ENCODE measurements at regions not wholly inside any gene's neighbourhood (a gene's known extent, or its start where the extent isn't known, plus 50 kb on each side); places are given as distances from the start of the nearest gene placed in this dataset.

DNA sequence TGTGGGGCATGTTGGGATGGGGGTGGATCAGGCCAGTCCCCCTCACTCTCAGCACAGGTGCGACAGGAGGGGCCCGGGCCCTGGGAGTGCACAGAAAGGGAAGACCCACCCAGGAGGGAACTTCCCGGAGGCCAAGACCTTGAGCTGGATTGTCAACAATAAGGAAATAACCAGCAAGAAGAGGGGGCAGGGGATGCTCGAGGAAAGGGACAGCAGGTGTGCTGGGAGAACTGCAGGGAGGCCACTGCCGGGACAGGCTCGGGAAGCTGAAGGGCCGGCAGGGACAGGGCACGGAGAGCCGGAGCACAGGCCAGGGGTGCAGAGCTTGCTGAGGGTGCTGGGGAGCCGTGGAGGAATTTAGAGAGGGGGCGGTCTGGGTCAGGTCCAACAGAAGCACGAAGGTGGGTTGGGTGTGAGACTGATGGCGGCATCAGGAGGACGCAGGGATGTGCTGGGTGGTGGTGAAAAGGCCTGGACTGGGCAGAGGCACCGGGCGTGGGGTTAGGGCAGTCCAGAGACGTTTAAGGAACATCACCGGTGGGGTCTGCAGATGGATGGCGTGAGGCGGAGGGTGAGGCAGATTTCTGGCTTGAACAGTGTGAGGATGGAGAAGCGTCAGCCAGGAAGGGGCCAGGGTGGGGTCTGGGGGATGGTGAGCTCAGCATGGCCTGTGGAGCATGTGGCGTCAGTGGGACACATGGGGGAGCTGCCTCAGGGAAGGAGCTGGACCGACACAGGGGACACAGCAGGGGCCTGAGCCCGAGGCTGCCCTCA is 54.8 kb downstream of the ADRA2C start:
- Histone ChIP-seq H3K36me3 (replicated peaks; ENCODE audit: insufficient read depth, low read length) (no peaks in the 10 kb centered on the region), H3K4me2 (ENCODE audit: low read depth, low read length) (no peak overlapping the region), H2AFZ (ENCODE audit: low read length) (no peak overlapping the region), H3K27ac (ENCODE audit: low read length) (no peak overlapping the region), H3K9ac (ENCODE audit: low read length) (no peak overlapping the region), H4K20me1 (ENCODE audit: insufficient read depth, low read length) (no peaks in the 10 kb centered on the region), H3K79me2 (ENCODE audit: low read length) (no peaks in the 10 kb centered on the region), H3K4me3 (ENCODE audit: low read length) (no peak overlapping the region), H3K9me3 (replicated peaks; ENCODE audit: insufficient read depth, low read length) (no peaks in the 10 kb centered on the region), H3F3A (ENCODE audit: insufficient read depth, low read length) (no peaks in the 10 kb centered on the region), H3K27me3 (replicated peaks; ENCODE audit: insufficient read depth, low read length) (peaks cover 84% of the 10 kb centered on the region), H3K4me1 (ENCODE audit: low read length) (no peaks in the 10 kb centered on the region), H3K9me2 (replicated peaks; ENCODE audit: insufficient read depth, low read length) (no peaks in the 10 kb centered on the region)
- TF ChIP-seq, protein P1, sequence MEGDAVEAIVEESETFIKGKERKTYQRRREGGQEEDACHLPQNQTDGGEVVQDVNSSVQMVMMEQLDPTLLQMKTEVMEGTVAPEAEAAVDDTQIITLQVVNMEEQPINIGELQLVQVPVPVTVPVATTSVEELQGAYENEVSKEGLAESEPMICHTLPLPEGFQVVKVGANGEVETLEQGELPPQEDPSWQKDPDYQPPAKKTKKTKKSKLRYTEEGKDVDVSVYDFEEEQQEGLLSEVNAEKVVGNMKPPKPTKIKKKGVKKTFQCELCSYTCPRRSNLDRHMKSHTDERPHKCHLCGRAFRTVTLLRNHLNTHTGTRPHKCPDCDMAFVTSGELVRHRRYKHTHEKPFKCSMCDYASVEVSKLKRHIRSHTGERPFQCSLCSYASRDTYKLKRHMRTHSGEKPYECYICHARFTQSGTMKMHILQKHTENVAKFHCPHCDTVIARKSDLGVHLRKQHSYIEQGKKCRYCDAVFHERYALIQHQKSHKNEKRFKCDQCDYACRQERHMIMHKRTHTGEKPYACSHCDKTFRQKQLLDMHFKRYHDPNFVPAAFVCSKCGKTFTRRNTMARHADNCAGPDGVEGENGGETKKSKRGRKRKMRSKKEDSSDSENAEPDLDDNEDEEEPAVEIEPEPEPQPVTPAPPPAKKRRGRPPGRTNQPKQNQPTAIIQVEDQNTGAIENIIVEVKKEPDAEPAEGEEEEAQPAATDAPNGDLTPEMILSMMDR (IDR thresholded peaks at IDR 0.05; ENCODE audit: low read length), result no peak
- TF ChIP-seq EZH2 (optimal IDR thresholded peaks at IDR 0.05; ENCODE audit: low read depth, low read length), result no peak
- TF ChIP-seq EZH2phosphoT487 (IDR thresholded peaks at IDR 0.05; ENCODE audit: low read length), result no peak
- no peak for DNase-seq

DNA sequence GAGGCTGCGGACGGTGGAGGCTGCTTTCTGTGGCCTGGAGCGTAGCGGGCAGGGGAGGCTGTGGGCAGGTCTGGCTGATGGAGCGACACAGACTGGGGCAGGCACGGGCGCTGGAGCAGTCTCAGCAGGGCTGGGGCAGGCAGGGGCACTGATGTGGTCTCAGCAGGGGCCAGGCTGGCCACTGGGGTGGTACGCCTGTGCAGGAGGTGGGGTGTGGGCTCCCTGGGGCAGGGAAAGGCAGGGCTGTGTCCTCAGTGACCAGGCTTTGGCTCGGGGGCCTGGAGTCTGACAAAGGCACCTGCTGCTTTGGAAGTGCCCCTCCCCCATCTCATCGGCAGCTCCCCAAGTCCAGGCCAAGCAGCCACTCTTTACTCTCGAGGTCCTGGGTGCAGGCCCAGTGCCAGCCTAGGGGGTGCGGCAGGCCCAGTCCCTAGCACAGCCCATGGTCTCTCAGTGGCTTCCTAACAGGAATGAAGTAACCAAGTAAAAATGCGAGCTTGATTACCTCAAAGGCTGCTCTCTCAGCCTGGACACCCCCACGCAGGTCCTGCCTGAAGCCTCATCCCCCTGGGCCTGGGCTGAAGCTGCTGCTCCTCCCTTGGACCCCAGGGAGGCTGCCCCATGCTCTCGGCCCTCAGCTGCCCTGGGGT is 55.5 kb downstream of the ADRA2C start:
- no peak overlapping the region for H3K9ac ChIP-seq (ENCODE audit: low read length)
- H3K4me2 ChIP-seq (ENCODE audit: low read depth, low read length), result no peak overlapping the region
- no peak for DNase-seq
- no peak overlapping the region for H3K27ac ChIP-seq (ENCODE audit: low read length)
- H3K79me2 ChIP-seq (ENCODE audit: low read length), result no peaks in the 10 kb centered on the region
- peaks cover 91% of the 10 kb centered on the region for H3K27me3 ChIP-seq (replicated peaks; ENCODE audit: insufficient read depth, low read length)
- no peaks in the 10 kb centered on the region for H3K36me3 ChIP-seq (replicated peaks; ENCODE audit: insufficient read depth, low read length)
- H3F3A ChIP-seq (ENCODE audit: insufficient read depth, low read length), result no peaks in the 10 kb centered on the region
- no peak for TF ChIP-seq EZH2phosphoT487 (IDR thresholded peaks at IDR 0.05; ENCODE audit: low read length)
- no peak for TF ChIP-seq EZH2 (optimal IDR thresholded peaks at IDR 0.05; ENCODE audit: low read depth, low read length)
- TF ChIP-seq, protein P1 (IDR thresholded peaks at IDR 0.05; ENCODE audit: low read length), result no peak
- no peak overlapping the region for H3K4me3 ChIP-seq (ENCODE audit: low read length)
- H4K20me1 ChIP-seq (ENCODE audit: insufficient read depth, low read length), result no peaks in the 10 kb centered on the region
- no peaks in the 10 kb centered on the region for H3K4me1 ChIP-seq (ENCODE audit: low read length)
- no peak overlapping the region for H2AFZ ChIP-seq (ENCODE audit: low read length)
- H3K9me2 ChIP-seq (replicated peaks; ENCODE audit: insufficient read depth, low read length), result no peaks in the 10 kb centered on the region
- H3K9me3 ChIP-seq (replicated peaks; ENCODE audit: insufficient read depth, low read length), result no peaks in the 10 kb centered on the region

DNA sequence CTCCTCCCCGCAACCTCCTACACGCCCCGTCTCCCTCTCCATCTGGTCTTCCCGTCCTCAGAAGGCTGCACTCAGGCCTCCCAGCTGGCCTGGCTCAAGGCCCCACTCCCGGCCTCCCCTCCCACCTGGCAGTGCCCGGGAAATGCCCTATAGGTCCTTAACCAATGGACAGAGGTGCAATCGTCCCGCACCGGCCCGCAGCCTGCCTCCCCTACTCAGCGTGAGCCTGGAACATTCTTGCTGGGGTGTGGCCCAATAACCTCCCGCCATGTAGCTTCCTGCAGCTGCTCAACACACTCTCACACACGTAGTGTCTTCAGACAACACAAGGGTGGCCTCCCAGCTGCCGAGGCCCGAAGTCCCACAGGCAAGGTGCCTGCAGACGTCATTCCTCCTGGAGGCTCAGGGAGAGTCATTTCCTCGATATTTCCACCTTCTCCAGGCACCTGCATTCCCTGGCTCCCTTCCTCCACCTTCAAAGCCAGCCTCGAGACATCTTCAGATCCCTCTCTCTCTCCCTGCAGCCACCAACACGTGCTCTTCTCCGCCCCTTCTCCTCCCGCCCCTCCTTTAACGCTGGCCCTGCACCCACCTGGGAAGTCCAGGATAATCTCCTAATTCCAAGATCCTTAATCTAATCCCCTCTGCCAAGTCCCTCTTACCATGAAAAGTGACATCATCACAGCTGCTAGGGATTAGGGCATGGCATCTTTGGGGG is 56.2 kb downstream of the ADRA2C start:
- Histone ChIP-seq H3K4me3 (ENCODE audit: low read length) (no peak overlapping the region), H3F3A (ENCODE audit: insufficient read depth, low read length) (no peaks in the 10 kb centered on the region), H3K79me2 (ENCODE audit: low read length) (no peaks in the 10 kb centered on the region), H3K27ac (ENCODE audit: low read length) (no peak overlapping the region), H3K9me3 (replicated peaks; ENCODE audit: insufficient read depth, low read length) (no peaks in the 10 kb centered on the region), H3K27me3 (replicated peaks; ENCODE audit: insufficient read depth, low read length) (peaks cover 98% of the 10 kb centered on the region), H3K4me1 (ENCODE audit: low read length) (no peaks in the 10 kb centered on the region), H3K9me2 (replicated peaks; ENCODE audit: insufficient read depth, low read length) (no peaks in the 10 kb centered on the region), H2AFZ (ENCODE audit: low read length) (no peak overlapping the region), H3K36me3 (replicated peaks; ENCODE audit: insufficient read depth, low read length) (no peaks in the 10 kb centered on the region), H3K9ac (ENCODE audit: low read length) (no peak overlapping the region), H3K4me2 (ENCODE audit: low read depth, low read length) (no peak overlapping the region), H4K20me1 (ENCODE audit: insufficient read depth, low read length) (no peaks in the 10 kb centered on the region)
- no peak for TF ChIP-seq EZH2 (optimal IDR thresholded peaks at IDR 0.05; ENCODE audit: low read depth, low read length)
- TF ChIP-seq EZH2phosphoT487 (IDR thresholded peaks at IDR 0.05; ENCODE audit: low read length), result no peak
- TF ChIP-seq, protein P1 (IDR thresholded peaks at IDR 0.05; ENCODE audit: low read length), result no peak
- DNase-seq, result no peak
